ENCODE measurements at regions not wholly inside any gene's neighbourhood (a gene's known extent, or its start where the extent isn't known, plus 50 kb on each side); places are given as distances from the start of the nearest gene placed in this dataset.

DNA sequence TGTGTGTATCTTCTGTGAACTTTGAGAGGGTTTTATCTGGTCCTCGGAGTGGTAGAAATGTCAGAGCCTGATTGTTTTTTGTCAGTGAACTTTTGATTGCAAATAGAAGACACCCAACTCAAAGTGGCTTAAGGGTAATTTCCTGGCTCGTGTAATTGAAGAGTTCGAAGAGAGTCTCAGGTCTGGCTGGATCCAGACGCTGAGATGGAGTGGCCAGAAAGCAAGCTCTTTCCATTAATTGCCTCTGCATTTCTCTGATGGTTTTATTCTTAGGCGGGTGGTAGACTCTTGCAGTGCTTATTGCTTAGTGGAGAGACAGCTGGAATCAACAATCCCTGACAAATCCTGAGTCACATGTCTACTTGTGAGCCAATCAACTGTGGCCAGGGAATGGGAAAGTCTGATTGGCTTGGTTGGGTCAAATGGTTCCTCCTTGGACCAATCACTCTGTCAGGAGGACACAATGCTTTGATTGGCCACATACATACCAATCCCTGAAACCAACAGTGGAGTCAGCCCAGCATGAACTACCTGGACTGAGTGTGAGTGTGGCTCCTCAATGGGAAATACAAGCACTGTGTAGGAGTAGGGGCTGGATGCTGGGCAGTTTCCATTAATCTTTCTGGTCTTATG lies 330.5 kb downstream of the AACS start (continued):
- TF ChIP-seq BACH1 (IDR thresholded peaks at IDR 0.05; ENCODE audit: low read length) (no peak), CTBP2 (IDR thresholded peaks at IDR 0.05; ENCODE audit: borderline replicate concordance, insufficient read depth, insufficient read length, low read length) (no peak), SAP30 (IDR thresholded peaks at IDR 0.05; ENCODE audit: insufficient read depth, insufficient replicate concordance, low read length) (no peak), CHD7 (IDR thresholded peaks at IDR 0.05; ENCODE audit: insufficient replicate concordance, low read length) (no peak), ATF2 (IDR thresholded peaks at IDR 0.05; ENCODE audit: low read length) (no peak), NRF1 (IDR thresholded peaks at IDR 0.05; ENCODE audit: low read depth, low read length) (no peak), MAFK (IDR thresholded peaks at IDR 0.05; ENCODE audit: low read depth, low read length) (no peak)
- TF ChIP-seq, protein P1, sequence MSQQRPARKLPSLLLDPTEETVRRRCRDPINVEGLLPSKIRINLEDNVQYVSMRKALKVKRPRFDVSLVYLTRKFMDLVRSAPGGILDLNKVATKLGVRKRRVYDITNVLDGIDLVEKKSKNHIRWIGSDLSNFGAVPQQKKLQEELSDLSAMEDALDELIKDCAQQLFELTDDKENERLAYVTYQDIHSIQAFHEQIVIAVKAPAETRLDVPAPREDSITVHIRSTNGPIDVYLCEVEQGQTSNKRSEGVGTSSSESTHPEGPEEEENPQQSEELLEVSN (IDR thresholded peaks at IDR 0.05), result no peak
